ENCODE measurements at regions not wholly inside any gene's neighbourhood (a gene's known extent, or its start where the extent isn't known, plus 50 kb on each side); places are given as distances from the start of the nearest gene placed in this dataset.

DNA sequence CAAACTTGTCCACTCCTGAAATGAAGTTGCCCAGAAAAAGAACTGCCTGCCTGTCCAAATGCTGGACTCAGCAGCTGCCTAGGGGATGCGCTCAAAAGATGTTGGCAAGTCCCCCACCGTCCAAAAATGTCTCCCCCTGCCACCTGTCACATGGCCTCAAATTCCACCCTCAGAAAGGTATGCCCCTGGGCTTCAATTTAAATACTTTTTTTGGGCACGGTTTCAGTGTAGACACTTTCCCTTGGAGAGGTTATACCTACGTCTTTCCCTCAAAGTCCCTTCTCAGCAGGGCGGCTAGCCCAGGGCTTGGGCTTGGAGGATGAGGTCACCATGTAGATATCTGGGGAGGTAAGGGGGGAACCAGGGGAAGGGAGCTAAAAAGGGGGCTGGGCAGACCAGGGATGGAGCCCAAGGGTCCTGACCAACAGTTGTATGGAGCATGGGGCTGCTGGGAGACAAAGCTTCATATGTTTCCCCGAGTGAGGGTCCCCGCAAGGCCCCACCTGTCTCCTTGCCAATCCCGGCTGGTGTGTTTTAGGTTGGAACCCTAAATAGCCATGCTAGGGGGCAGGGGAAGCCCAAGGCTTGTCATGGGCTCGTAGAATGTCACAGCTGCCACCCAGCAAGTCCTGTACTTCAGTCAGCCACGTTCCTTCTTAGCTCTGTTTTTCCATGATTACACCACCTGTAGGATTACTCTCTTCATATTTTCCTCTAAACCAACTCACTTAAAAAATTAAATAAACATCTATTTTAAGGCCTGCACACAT lies 131.2 kb upstream of the TBX3 start:
- no peak for TF ChIP-seq POLR2A (IDR thresholded peaks at IDR 0.05)
- no peak for TF ChIP-seq POLR2AphosphoS5 (IDR thresholded peaks at IDR 0.05)
